ENCODE measurements at regions not wholly inside any gene's neighbourhood (a gene's known extent, or its start where the extent isn't known, plus 50 kb on each side); places are given as distances from the start of the nearest gene placed in this dataset.

GRCh38 chr5:66346869-66347268, 202.8 kb downstream of the SREK1 start:
- Mint-ChIP-seq H3K4me1 (peaks cover 1 to 4% of the 10 kb centered on the region in 2 experiments; a peak in 2 of 4 replicates), H3K9me3 (no peaks in the 10 kb centered on the region), H3K4me3 (no peak overlapping the region), H3K36me3 (ENCODE audit: insufficient read depth in 1 of 3, low read depth in 3 of 3) (no peaks in the 10 kb centered on the region), H3K27ac (no peak overlapping the region; a peak in 1 of 7 replicates), H3K27me3 (ENCODE audit: low read depth) (no peaks in the 10 kb centered on the region; the same call in 1 of the 2 replicates)
- no peak overlapping the region for H2BK12ac ChIP-seq (ENCODE audit: insufficient read length, low read depth, low read length)
- H3K4ac ChIP-seq (ENCODE audit: low read depth, low read length): no peak overlapping the region
- no peak overlapping the region for H3K18ac ChIP-seq (ENCODE audit: insufficient read length, low read depth, low read length)
- H3K9ac ChIP-seq (ENCODE audit: extremely low read depth, insufficient read length, low read length): no peak overlapping the region
- no peak overlapping the region for H3K56ac ChIP-seq (ENCODE audit: insufficient read length, low read depth, low read length)
- H4K20me1 ChIP-seq (ENCODE audit: control insufficient read depth, insufficient read depth, insufficient read length): no peaks in the 10 kb centered on the region
- no peak for DNase-seq
- no peak overlapping the region for H3K14ac ChIP-seq (ENCODE audit: insufficient read depth, low read length)
- H3K79me1 ChIP-seq (ENCODE audit: insufficient read depth, low read depth, low read length, poor library complexity, severe bottlenecking): no peaks in the 10 kb centered on the region
- H3T11ph ChIP-seq (ENCODE audit: low read length): no peak overlapping the region
- no peak overlapping the region for H3K23ac ChIP-seq (ENCODE audit: insufficient read length, low read depth, low read length)
- H3K27me3 ChIP-seq (ENCODE audit: insufficient read depth, low read length): no peaks in the 10 kb centered on the region
- H3K4me2 ChIP-seq (ENCODE audit: insufficient read depth, insufficient read length, low read length): no peak overlapping the region
- WGBS (ENCODE audit: extremely low coverage, insufficient read length, low lambda C conversion rate): no CpG with 5 or more reads among the region's 6 CpGs
- H2AK5ac ChIP-seq (ENCODE audit: insufficient read length, low read length): no peak overlapping the region
- H4K5ac ChIP-seq (ENCODE audit: insufficient read length, low read depth, low read length): no peak overlapping the region
- no peak overlapping the region for H2BK120ac ChIP-seq (ENCODE audit: low read depth, low read length, poor library complexity, severe bottlenecking)
- H3K27ac ChIP-seq (ENCODE audit: insufficient read length, low read depth, low read length): no peak overlapping the region
- no peak overlapping the region for H4K8ac ChIP-seq (replicated peaks; ENCODE audit: insufficient read length, low read depth, low read length)
- H2BK15ac ChIP-seq (ENCODE audit: low read depth, low read length): no peak overlapping the region
- H3K4me1 ChIP-seq (ENCODE audit: insufficient read depth, low read length): no peaks in the 10 kb centered on the region
- H3K23me2 ChIP-seq (ENCODE audit: insufficient read length, low read depth, low read length, poor library complexity, severe bottlenecking): no peaks in the 10 kb centered on the region
- H3K79me2 ChIP-seq (ENCODE audit: insufficient read depth, low read length): no peaks in the 10 kb centered on the region
- no peak overlapping the region for H2BK5ac ChIP-seq (ENCODE audit: insufficient read length, low read length)
- H2AFZ ChIP-seq (ENCODE audit: low read length): no peak overlapping the region
- no peaks in the 10 kb centered on the region for H3K9me3 ChIP-seq (ENCODE audit: control insufficient read depth, low read depth, low read length)
- H4K91ac ChIP-seq (ENCODE audit: insufficient read length, low read depth, low read length): no peak overlapping the region
- TF ChIP-seq, protein P1, sequence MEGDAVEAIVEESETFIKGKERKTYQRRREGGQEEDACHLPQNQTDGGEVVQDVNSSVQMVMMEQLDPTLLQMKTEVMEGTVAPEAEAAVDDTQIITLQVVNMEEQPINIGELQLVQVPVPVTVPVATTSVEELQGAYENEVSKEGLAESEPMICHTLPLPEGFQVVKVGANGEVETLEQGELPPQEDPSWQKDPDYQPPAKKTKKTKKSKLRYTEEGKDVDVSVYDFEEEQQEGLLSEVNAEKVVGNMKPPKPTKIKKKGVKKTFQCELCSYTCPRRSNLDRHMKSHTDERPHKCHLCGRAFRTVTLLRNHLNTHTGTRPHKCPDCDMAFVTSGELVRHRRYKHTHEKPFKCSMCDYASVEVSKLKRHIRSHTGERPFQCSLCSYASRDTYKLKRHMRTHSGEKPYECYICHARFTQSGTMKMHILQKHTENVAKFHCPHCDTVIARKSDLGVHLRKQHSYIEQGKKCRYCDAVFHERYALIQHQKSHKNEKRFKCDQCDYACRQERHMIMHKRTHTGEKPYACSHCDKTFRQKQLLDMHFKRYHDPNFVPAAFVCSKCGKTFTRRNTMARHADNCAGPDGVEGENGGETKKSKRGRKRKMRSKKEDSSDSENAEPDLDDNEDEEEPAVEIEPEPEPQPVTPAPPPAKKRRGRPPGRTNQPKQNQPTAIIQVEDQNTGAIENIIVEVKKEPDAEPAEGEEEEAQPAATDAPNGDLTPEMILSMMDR (conservative IDR thresholded peaks at IDR 0.05): no peak
- H2BK20ac ChIP-seq (ENCODE audit: low read depth, low read length, poor library complexity, severe bottlenecking): no peak overlapping the region

Data from H9 (cell line).